HCT116 (cell line): ENCODE measurements at regions not wholly inside any gene's neighbourhood (a gene's known extent, or its start where the extent isn't known, plus 50 kb on each side); places are given as distances from the start of the nearest gene placed in this dataset.

Experiments
- ATAC-seq: fragments of 200-7000 bp; cut with Tn5 transposase; 2 replicates; pipeline ENCODE4 v1.9.1; 2020; ENCODE audit warnings: mild to moderate bottlenecking, moderate library complexity
- BruUV-seq: library from RNA; stranded (reverse); fragments of 400-500 nt; replicated peaks from 2 replicates; lab custom pipeline; 2021; lab: Mats Ljungman, UMichigan
- CTCF ChIA-PET: fragments of 300-600 bp; sonication (Branson Sonifier 250); formaldehyde crosslinking; loops from one replicate; lab custom pipeline; 2021; ENCODE audit warnings: antibody characterized with exemption; lab: Charles Lee
- POLR2A ChIA-PET: fragments of 300-600, 350-600 bp; sonication (Branson Sonifier 250); formaldehyde crosslinking; loops from one replicate; lab custom pipeline; 2021; ENCODE audit warnings: antibody characterized with exemption; lab: Charles Lee
- RAD21 ChIA-PET, 2 experiments: fragments of 300-600 bp; sonication (Branson Sonifier 250); formaldehyde crosslinking; loops; one replicate each; lab custom pipeline; 2023; ENCODE audit warnings: low total read pairs in 2 of 2; ENCODE audit not compliant: uncharacterized antibody in 2 of 2, unreplicated experiment in 2 of 2, low non-redundant PET in 1 of 2; lab: Charles Lee
- DNase-seq: peaks from one replicate; pipeline ENCODE4 v3.0.0-alpha.2; 2010; ENCODE audit warnings: low read depth, low spot score
- H2AFZ ChIP-seq: fragments of 200-600 bp; shearing (Covaris generic), sonication (generic); 2 replicates; pipeline ENCODE4 v1.6.1; 2017; ENCODE audit warnings: low read depth, mixed run types, mixed read lengths, antibody characterized with exemption, low read length; ENCODE audit not compliant: poor library complexity, severe bottlenecking
- H3K27ac ChIP-seq: 2 replicates; pipeline ENCODE4 v1.5.1; 2012; ENCODE audit warnings: low read depth, low read length
- H3K27me3 ChIP-seq: fragments of 200-600 bp; sonication (generic); 2 replicates; pipeline ENCODE4 v1.6.1; 2016; ENCODE audit warnings: mixed run types, low read length, mixed read lengths; ENCODE audit not compliant: insufficient read depth
- H3K36me3 ChIP-seq, 2 experiments: fragments of 200-500 bp in 1 of 2; fragments of 200-600 bp in 1 of 2; sonication (Bioruptor generic) in 1 of 2; sonication (generic) in 1 of 2; 2 replicates each; pipeline versions ENCODE4 v1.5.1 to v1.6.1; 2014 to 2016; ENCODE audit warnings: low read length in 2 of 2, inconsistent platforms in 1 of 2, mixed read lengths in 1 of 2, mixed run types in 1 of 2; ENCODE audit not compliant: insufficient read depth in 2 of 2, control insufficient read depth in 1 of 2
- H3K4me1 ChIP-seq, 2 experiments: fragments of 200-600 bp in 1 of 2; sonication (generic) in 1 of 2; 2 replicates each; pipeline versions ENCODE4 v1.5.1 to v1.6.1; 2012 to 2017; ENCODE audit warnings: low read length in 2 of 2, inconsistent platforms in 1 of 2, mild to moderate bottlenecking in 1 of 2, mixed read lengths in 1 of 2, mixed run types in 1 of 2, moderate library complexity in 1 of 2; ENCODE audit not compliant: insufficient read depth in 2 of 2, control insufficient read depth in 1 of 2
- H3K4me2 ChIP-seq: fragments of 200-600 bp; sonication (generic); 2 replicates; pipeline ENCODE4 v1.6.1; 2017; ENCODE audit warnings: mixed run types, low read length, mixed read lengths
- H3K4me3 ChIP-seq, 2 experiments: fragments of 200-600 bp in 1 of 2; sonication (generic) in 1 of 2; replicated peaks in 1 of 2; 2 replicates each; pipeline ENCODE4 v1.5.1; 2011 to 2016; ENCODE audit warnings: low read length in 2 of 2, control low read depth in 1 of 2, low read depth in 1 of 2, mild to moderate bottlenecking in 1 of 2, mixed read lengths in 1 of 2, mixed run types in 1 of 2
- H3K79me2 ChIP-seq: fragments of 200-600 bp; sonication (generic); 2 replicates; pipeline ENCODE4 v1.6.1; 2017; ENCODE audit warnings: mild to moderate bottlenecking, mixed run types, low read length, moderate library complexity, mixed read lengths; ENCODE audit not compliant: insufficient read depth
- H3K9ac ChIP-seq: fragments of 200-600 bp; sonication (generic); 2 replicates; pipeline ENCODE4 v1.6.1; 2016; ENCODE audit warnings: low read length, mixed read lengths
- H3K9me2 ChIP-seq: fragments of 200-600 bp; sonication (generic), shearing (Covaris generic); 2 replicates; pipeline ENCODE4 v1.6.1; 2017; ENCODE audit warnings: mixed run types, mild to moderate bottlenecking, moderate library complexity; ENCODE audit not compliant: insufficient read depth
- H3K9me3 ChIP-seq, 2 experiments: fragments of 200-500 bp in 1 of 2; fragments of 200-600 bp in 1 of 2; sonication (Bioruptor generic) in 1 of 2; sonication (generic) in 1 of 2; 2 replicates each; pipeline ENCODE4 v1.6.1; 2014 to 2017; ENCODE audit warnings: low read length in 2 of 2, mixed read lengths in 2 of 2, inconsistent platforms in 1 of 2, low read depth in 1 of 2, mild to moderate bottlenecking in 1 of 2, mixed run types in 1 of 2, moderate library complexity in 1 of 2; ENCODE audit not compliant: control insufficient read depth in 1 of 2, insufficient read depth in 1 of 2
- H4K20me1 ChIP-seq: fragments of 200-600 bp; sonication (generic), shearing (Covaris generic); 2 replicates; pipeline ENCODE4 v1.6.1; 2017; ENCODE audit warnings: mixed run types, mild to moderate bottlenecking, moderate library complexity; ENCODE audit not compliant: insufficient read depth
- CBX3 ChIP-seq: IDR thresholded peaks from 2 replicates; pipeline ENCODE4 v1.6.1; 2012; ENCODE audit warnings: low read depth
- CEBPB ChIP-seq: IDR thresholded peaks from 2 replicates; pipeline ENCODE4 v1.6.1; 2012; ENCODE audit warnings: low read depth
- EGR1 ChIP-seq: IDR thresholded peaks from 2 replicates; pipeline ENCODE4 v1.6.1; 2012; ENCODE audit warnings: low read depth
- ELF1 ChIP-seq: IDR thresholded peaks from 2 replicates; pipeline ENCODE4 v1.6.1; 2012; ENCODE audit warnings: low read depth, borderline replicate concordance
- EZH2 ChIP-seq: fragments of 200-600 bp; sonication (generic); IDR thresholded peaks from 2 replicates; pipeline ENCODE4 v1.6.1; 2017; ENCODE audit warnings: antibody characterized with exemption, mixed run types
- FOSL1 ChIP-seq: IDR thresholded peaks from 2 replicates; pipeline ENCODE4 v1.6.1; 2012; ENCODE audit warnings: low read depth
- POLR2A ChIP-seq: IDR thresholded peaks from 2 replicates; pipeline ENCODE4 v1.7.0; 2011; ENCODE audit warnings: borderline replicate concordance; ENCODE audit not compliant: insufficient read depth, insufficient read length; ENCODE audit errors: extremely low read depth
- POLR2AphosphoS5 ChIP-seq: IDR thresholded peaks from 2 replicates; pipeline ENCODE4 v1.6.1; 2011; ENCODE audit warnings: mild to moderate bottlenecking, low read depth, low read length, moderate library complexity
- RAD21 ChIP-seq: IDR thresholded peaks from 2 replicates; pipeline ENCODE4 v1.6.1; 2012; ENCODE audit warnings: low read depth, mild to moderate bottlenecking
- SIN3A ChIP-seq: IDR thresholded peaks from 2 replicates; pipeline ENCODE4 v1.6.1; 2012; ENCODE audit warnings: low read depth
- SRF ChIP-seq: IDR thresholded peaks from 2 replicates; pipeline ENCODE4 v1.6.1; 2012; ENCODE audit warnings: low read depth
- TCF7L2 ChIP-seq: IDR thresholded peaks from 2 replicates; pipeline ENCODE4 v1.7.0; 2011; ENCODE audit warnings: borderline replicate concordance, inconsistent platforms; ENCODE audit not compliant: insufficient read depth, insufficient read length; ENCODE audit errors: extremely low read depth
- ZFX ChIP-seq: fragments of 450-650 bp; IDR thresholded peaks from 2 replicates; pipeline ENCODE4 v1.6.1; 2017
- intact Hi-C: fragments of 100-400 bp; cut with micrococcal nuclease; formaldehyde crosslinking; loops from 2 replicates; pipeline ENCODE4 v1.10.0; 2022
- TF ChIP-seq, protein P1 (sequence below): IDR thresholded peaks from 2 replicates; pipeline ENCODE4 v1.6.1; 2012
- TF ChIP-seq, protein P2 (sequence below), 3 experiments: fragments of 200-600 bp in 1 of 3; sonication (generic) in 1 of 3; IDR thresholded peaks in 2 of 3; conservative IDR thresholded peaks in 1 of 3; 2 replicates each; pipeline ENCODE4 v1.5.1; 2012 to 2017; ENCODE audit warnings: low read depth in 2 of 3, low read length in 2 of 3, antibody characterized with exemption in 1 of 3, borderline replicate concordance in 1 of 3, control low read depth in 1 of 3, mild to moderate bottlenecking in 1 of 3, mixed read lengths in 1 of 3, mixed run types in 1 of 3, moderate library complexity in 1 of 3; ENCODE audit not compliant: insufficient read depth in 1 of 3
- TF ChIP-seq, protein P3 (sequence below): IDR thresholded peaks from 2 replicates; pipeline ENCODE4 v1.6.1; 2011; ENCODE audit warnings: mild to moderate bottlenecking, low read length, moderate library complexity; ENCODE audit not compliant: insufficient replicate concordance; ENCODE audit errors: extremely low read depth

DNA sequence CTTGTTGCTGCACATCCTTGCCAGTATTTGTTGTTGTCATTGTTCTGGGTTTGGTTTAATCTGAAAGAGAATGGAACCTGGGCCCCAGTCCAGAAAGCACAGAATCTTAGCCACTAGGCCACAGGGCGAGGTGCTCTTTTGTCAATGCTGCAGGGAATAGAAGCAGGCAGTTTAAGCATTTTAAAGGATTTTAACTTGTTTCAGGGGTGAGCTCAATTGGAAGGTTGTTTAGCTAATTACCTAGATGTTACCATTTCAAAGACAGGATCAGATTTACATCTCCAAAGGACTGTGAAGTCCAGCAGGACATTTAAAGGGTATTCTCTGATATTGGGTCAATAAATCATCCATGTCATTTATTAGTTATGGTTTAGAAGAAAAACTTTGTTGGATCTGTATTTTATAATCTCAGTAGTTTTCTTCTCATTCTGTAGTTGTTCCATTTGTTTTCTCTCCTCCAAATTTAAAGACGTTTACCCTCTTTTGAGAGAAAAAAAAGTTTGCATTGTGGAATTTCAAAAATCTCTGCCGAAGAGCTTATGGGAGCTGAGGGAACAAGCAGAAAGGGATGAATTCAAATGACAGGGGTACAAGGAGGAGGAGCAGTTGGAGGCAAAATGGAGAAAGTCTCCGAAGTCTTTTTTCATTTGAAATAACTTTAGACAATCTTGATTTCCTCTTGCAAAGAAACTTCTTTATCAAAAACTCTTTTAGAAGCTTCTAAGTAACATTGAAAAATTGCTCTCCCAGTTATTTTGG, 57.5 kb upstream of the FAM47C start (continued):
- TF ChIP-seq SRF (no peak), CBX3 (no peak), ZFX (no peak), POLR2A (no peak), CEBPB (no peak)
- TF ChIP-seq, protein P1, sequence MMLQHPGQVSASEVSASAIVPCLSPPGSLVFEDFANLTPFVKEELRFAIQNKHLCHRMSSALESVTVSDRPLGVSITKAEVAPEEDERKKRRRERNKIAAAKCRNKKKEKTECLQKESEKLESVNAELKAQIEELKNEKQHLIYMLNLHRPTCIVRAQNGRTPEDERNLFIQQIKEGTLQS = no peak

DNA sequence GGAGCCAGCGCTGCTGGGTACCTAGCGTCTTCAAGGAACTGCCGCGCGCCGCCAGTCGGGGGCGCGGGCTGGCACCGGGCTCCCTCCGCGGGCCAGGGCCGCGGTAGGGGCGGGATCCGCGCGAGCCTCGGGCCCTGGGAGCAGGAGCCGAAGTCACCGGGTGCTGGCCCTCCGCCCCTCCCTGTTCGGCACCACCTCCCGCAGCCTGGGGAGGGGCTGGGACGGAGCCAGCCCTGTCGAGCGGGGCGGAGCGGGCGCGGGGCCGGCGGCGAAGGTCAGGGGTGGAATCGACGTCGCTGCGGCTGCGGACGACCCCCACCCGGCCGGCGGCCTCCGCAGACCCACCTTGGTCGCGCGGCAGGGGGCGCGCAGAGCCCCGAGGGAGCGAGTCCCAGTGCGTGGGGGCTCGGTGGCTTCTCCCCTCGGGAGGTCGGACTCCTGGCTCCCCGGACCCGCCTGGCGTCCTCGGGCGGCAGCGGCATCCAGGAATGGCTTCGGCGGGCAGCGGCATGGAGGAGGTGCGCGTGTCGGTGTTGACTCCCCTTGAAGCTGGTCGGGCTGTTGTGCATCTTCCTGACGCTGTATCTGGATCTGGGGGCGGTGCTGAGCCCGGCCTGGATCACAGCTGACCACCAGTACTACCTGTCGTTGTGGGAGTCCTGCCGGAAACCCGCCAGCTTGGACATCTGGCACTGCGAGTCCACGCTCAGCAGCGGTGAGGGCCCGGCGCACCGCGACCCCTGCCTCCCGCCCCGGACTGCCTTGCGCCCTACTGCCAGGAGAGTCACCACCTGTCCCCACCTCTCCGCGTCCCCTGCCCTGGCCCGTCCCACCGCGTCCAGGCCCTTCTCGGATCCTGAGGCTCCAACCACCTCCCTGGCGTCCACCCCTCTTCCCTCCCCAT, 50.5 kb upstream of the FAM47C start:
- no peak overlapping the region for H2AFZ ChIP-seq
- ChIA-PET POLR2A (no interaction called here), CTCF (no interaction called here), RAD21 (no interaction called here)
- ATAC-seq = no peak
- no peak for DNase-seq
- intact Hi-C loops = no loop called here
- no peaks in the 10 kb centered on the region for H3K79me2 ChIP-seq
- H3K36me3 ChIP-seq = no peaks in the 10 kb centered on the region
- H3K4me1 ChIP-seq = no peaks in the 10 kb centered on the region
- no peaks in the 10 kb centered on the region for H3K9me2 ChIP-seq
- no peaks in the 10 kb centered on the region for H3K9me3 ChIP-seq
- BruUV-seq = no TSS peak
- no peaks in the 10 kb centered on the region for H3K27me3 ChIP-seq
- H3K4me3 ChIP-seq = no peak overlapping the region
- H3K4me2 ChIP-seq = no peak overlapping the region
- H4K20me1 ChIP-seq = no peaks in the 10 kb centered on the region
- no peak overlapping the region for H3K27ac ChIP-seq
- H3K9ac ChIP-seq = no peak overlapping the region
- no peak for TF ChIP-seq EGR1
- TF ChIP-seq SRF = no peak
- no peak for TF ChIP-seq ELF1
- TF ChIP-seq, protein P2, sequence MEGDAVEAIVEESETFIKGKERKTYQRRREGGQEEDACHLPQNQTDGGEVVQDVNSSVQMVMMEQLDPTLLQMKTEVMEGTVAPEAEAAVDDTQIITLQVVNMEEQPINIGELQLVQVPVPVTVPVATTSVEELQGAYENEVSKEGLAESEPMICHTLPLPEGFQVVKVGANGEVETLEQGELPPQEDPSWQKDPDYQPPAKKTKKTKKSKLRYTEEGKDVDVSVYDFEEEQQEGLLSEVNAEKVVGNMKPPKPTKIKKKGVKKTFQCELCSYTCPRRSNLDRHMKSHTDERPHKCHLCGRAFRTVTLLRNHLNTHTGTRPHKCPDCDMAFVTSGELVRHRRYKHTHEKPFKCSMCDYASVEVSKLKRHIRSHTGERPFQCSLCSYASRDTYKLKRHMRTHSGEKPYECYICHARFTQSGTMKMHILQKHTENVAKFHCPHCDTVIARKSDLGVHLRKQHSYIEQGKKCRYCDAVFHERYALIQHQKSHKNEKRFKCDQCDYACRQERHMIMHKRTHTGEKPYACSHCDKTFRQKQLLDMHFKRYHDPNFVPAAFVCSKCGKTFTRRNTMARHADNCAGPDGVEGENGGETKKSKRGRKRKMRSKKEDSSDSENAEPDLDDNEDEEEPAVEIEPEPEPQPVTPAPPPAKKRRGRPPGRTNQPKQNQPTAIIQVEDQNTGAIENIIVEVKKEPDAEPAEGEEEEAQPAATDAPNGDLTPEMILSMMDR (IDR thresholded peaks at IDR 0.05 in 2 of 3, conservative IDR thresholded peaks at IDR 0.05 in 1 of 3; ENCODE audit: borderline replicate concordance in 1 of 3, insufficient read depth in 1 of 3, low read depth in 2 of 3, low read length in 2 of 3) = no peak
- no peak for TF ChIP-seq SIN3A
- TF ChIP-seq, protein P3, sequence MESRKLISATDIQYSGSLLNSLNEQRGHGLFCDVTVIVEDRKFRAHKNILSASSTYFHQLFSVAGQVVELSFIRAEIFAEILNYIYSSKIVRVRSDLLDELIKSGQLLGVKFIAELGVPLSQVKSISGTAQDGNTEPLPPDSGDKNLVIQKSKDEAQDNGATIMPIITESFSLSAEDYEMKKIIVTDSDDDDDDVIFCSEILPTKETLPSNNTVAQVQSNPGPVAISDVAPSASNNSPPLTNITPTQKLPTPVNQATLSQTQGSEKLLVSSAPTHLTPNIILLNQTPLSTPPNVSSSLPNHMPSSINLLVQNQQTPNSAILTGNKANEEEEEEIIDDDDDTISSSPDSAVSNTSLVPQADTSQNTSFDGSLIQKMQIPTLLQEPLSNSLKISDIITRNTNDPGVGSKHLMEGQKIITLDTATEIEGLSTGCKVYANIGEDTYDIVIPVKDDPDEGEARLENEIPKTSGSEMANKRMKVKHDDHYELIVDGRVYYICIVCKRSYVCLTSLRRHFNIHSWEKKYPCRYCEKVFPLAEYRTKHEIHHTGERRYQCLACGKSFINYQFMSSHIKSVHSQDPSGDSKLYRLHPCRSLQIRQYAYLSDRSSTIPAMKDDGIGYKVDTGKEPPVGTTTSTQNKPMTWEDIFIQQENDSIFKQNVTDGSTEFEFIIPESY = no peak
- TF ChIP-seq EZH2 = no peak
- no peak for TF ChIP-seq FOSL1
- TF ChIP-seq RAD21 = no peak
- no peak for TF ChIP-seq CBX3
- TF ChIP-seq POLR2AphosphoS5 = no peak
- TF ChIP-seq TCF7L2 = no peak
